SK-N-SH (cell line): ENCODE measurements at regions not wholly inside any gene's neighbourhood (a gene's known extent, or its start where the extent isn't known, plus 50 kb on each side); places are given as distances from the start of the nearest gene placed in this dataset.

Source experiments
- CTCF ChIA-PET: fragments of 300-600, 350-600 bp; formaldehyde crosslinking; extraction: SDS; loops from one replicate; lab custom pipeline; 2021; lab: Yijun Ruan, JAX
- POLR2A ChIA-PET: fragments of 350-600 bp; sonication (Branson Sonifier 250); formaldehyde crosslinking; extraction: SDS; loops from one replicate; lab custom pipeline; 2020; ENCODE audit warnings: antibody characterized with exemption, inconsistent platforms; lab: Yijun Ruan, JAX
- DNase-seq: peaks from one replicate; pipeline ENCODE4 v3.0.0; 2012
- H2AFZ ChIP-seq: fragments of 200-600 bp; sonication (generic); 2 replicates; pipeline ENCODE4 v1.8.1; 2016; ENCODE audit warnings: antibody characterized with exemption, mild to moderate bottlenecking, low read depth
- H3F3A ChIP-seq: fragments of 200-600 bp; sonication (generic); replicated peaks from 2 replicates; pipeline ENCODE3; 2016; ENCODE audit warnings: antibody characterized with exemption, mild to moderate bottlenecking; ENCODE audit not compliant: insufficient read depth
- H3K27ac ChIP-seq, 2 experiments: fragments of 200-500 bp in 1 of 2; fragments of 200-600 bp in 1 of 2; sonication (Bioruptor generic) in 1 of 2; sonication (generic), shearing (Covaris generic) in 1 of 2; 2 replicates each; pipeline versions ENCODE4 v1.5.1 to v1.6.1; 2014 to 2016; ENCODE audit warnings: low read depth in 2 of 2, inconsistent platforms in 1 of 2, low read length in 1 of 2, mild to moderate bottlenecking in 1 of 2, mixed read lengths in 1 of 2
- H3K27me3 ChIP-seq: fragments of 200-600 bp; sonication (generic), shearing (Covaris generic); 2 replicates; pipeline ENCODE4 v1.6.1; 2016; ENCODE audit warnings: mixed run types; ENCODE audit not compliant: insufficient read depth
- H3K36me3 ChIP-seq, 2 experiments: fragments of 200-500 bp in 1 of 2; fragments of 200-600 bp in 1 of 2; sonication (Bioruptor generic) in 1 of 2; sonication (generic) in 1 of 2; replicated peaks in 1 of 2; 2 replicates each; pipeline versions ENCODE3 to v1.5.1; 2014 to 2016; ENCODE audit warnings: low read length in 1 of 2, mild to moderate bottlenecking in 1 of 2; ENCODE audit not compliant: insufficient read depth in 2 of 2, control insufficient read depth in 1 of 2
- H3K4me1 ChIP-seq, 2 experiments: fragments of 200-500 bp in 1 of 2; fragments of 200-600 bp in 1 of 2; sonication (Bioruptor generic) in 1 of 2; sonication (generic), shearing (Covaris generic) in 1 of 2; 2 replicates each; pipeline versions ENCODE4 v1.5.1 to v1.6.1; 2014 to 2016; ENCODE audit warnings: low read depth in 1 of 2, low read length in 1 of 2, mixed run types in 1 of 2; ENCODE audit not compliant: insufficient read depth in 2 of 2, control insufficient read depth in 1 of 2
- H3K4me2 ChIP-seq: fragments of 200-600 bp; sonication (generic), shearing (Covaris generic); 2 replicates; pipeline ENCODE4 v1.6.1; 2017; ENCODE audit warnings: mixed run types
- H3K4me3 ChIP-seq, 2 experiments: fragments of 200-500 bp in 1 of 2; fragments of 200-600 bp in 1 of 2; sonication (Bioruptor generic) in 1 of 2; sonication (generic), shearing (Covaris generic) in 1 of 2; 2 replicates each; pipeline versions ENCODE4 v1.5.1 to v1.8.1; 2014 to 2016; ENCODE audit warnings: low read depth in 2 of 2, inconsistent platforms in 1 of 2, low read length in 1 of 2, mild to moderate bottlenecking in 1 of 2, mixed read lengths in 1 of 2, moderate library complexity in 1 of 2
- H3K79me2 ChIP-seq: fragments of 200-600 bp; sonication (generic); 2 replicates; pipeline ENCODE4 v1.8.1; 2017; ENCODE audit warnings: mild to moderate bottlenecking; ENCODE audit not compliant: insufficient read depth
- H3K9ac ChIP-seq: fragments of 200-600 bp; sonication (generic); 2 replicates; pipeline ENCODE4 v1.6.1; 2017; ENCODE audit warnings: mixed run types
- H3K9me2 ChIP-seq: fragments of 200-600 bp; sonication (generic); 2 replicates; pipeline ENCODE4 v1.6.1; 2017; ENCODE audit warnings: mixed run types
- H3K9me3 ChIP-seq: fragments of 200-600 bp; sonication (generic); 2 replicates; pipeline ENCODE4 v1.6.1; 2017; ENCODE audit warnings: mixed run types, mild to moderate bottlenecking, moderate library complexity
- H4K20me1 ChIP-seq: fragments of 200-600 bp; sonication (generic); 2 replicates; pipeline ENCODE4 v1.6.1; 2017; ENCODE audit warnings: mild to moderate bottlenecking, mixed run types; ENCODE audit not compliant: insufficient read depth
- ELF1 ChIP-seq: IDR thresholded peaks from 2 replicates; pipeline ENCODE4 v1.4.0; 2012
- EP300 ChIP-seq, 2 experiments: IDR thresholded peaks; 2 replicates each; pipeline versions ENCODE4 v1.4.0 to v1.6.1; 2012; ENCODE audit warnings: borderline replicate concordance in 1 of 2, low read depth in 1 of 2, low read length in 1 of 2
- FOXJ3 ChIP-seq: sonication (generic); formaldehyde crosslinking; IDR thresholded peaks from 2 replicates; pipeline ENCODE4 v1.5.1; 2020; ENCODE audit warnings: mild to moderate bottlenecking, missing genetic modification reagents
- FOXM1 ChIP-seq: IDR thresholded peaks from 2 replicates; pipeline ENCODE4 v1.4.0; 2012; ENCODE audit warnings: low read depth, mild to moderate bottlenecking
- MXI1 ChIP-seq: IDR thresholded peaks from 2 replicates; pipeline ENCODE4 v1.6.1; 2012; ENCODE audit warnings: mild to moderate bottlenecking, low read depth, low read length, improper control_type of control experiment
- POLR2AphosphoS5 ChIP-seq: IDR thresholded peaks from 2 replicates; pipeline ENCODE4 v1.6.1; 2012; ENCODE audit warnings: low read depth, low read length
- SIN3A ChIP-seq: IDR thresholded peaks from 2 replicates; pipeline ENCODE4 v1.6.1; 2012; ENCODE audit warnings: low read depth, mild to moderate bottlenecking, low read length, moderate library complexity, borderline replicate concordance
- TAF1 ChIP-seq: IDR thresholded peaks from 2 replicates; pipeline ENCODE4 v1.6.1; 2012; ENCODE audit warnings: low read depth, mild to moderate bottlenecking, low read length, moderate library complexity, borderline replicate concordance
- TCF12 ChIP-seq: IDR thresholded peaks from 2 replicates; pipeline ENCODE4 v1.4.0; 2012
- TEAD4 ChIP-seq: IDR thresholded peaks from 2 replicates; pipeline ENCODE4 v1.4.0; 2012; ENCODE audit warnings: mild to moderate bottlenecking, borderline replicate concordance; ENCODE audit not compliant: insufficient read depth
- YY1 ChIP-seq: IDR thresholded peaks from 2 replicates; pipeline ENCODE4 v1.4.0; 2012; ENCODE audit warnings: low read depth, mild to moderate bottlenecking
- WGBS: methylation state at CpG from one replicate; pipeline ENCODE4 v1.1.6; 2017; ENCODE audit warnings: low lambda C conversion rate; 5-methylcytosine and 5-hydroxymethylcytosine counted together
- TF ChIP-seq, protein P1 (sequence below): fragments of 150-350 bp; IDR thresholded peaks from 2 replicates; pipeline ENCODE4 v1.6.1; 2016; ENCODE audit warnings: mild to moderate bottlenecking, low read depth, low read length
- TF ChIP-seq, protein P2 (sequence below): IDR thresholded peaks from 2 replicates; pipeline ENCODE4 v1.4.0; 2012; ENCODE audit warnings: low read depth
- TF ChIP-seq, protein P3 (sequence below): IDR thresholded peaks from 2 replicates; pipeline ENCODE4 v1.4.0; 2012; ENCODE audit warnings: low read depth, borderline replicate concordance
- TF ChIP-seq, protein P4 (sequence below): IDR thresholded peaks from 2 replicates; pipeline ENCODE4 v1.4.0; 2012; ENCODE audit warnings: low read depth, borderline replicate concordance
- TF ChIP-seq, protein P5 (sequence below): fragments of 200-600 bp; sonication (generic); IDR thresholded peaks from 2 replicates; pipeline ENCODE4 v1.6.1; 2017; ENCODE audit warnings: antibody characterized with exemption, mild to moderate bottlenecking, moderate library complexity
- TF ChIP-seq, protein P6 (sequence below): IDR thresholded peaks from 2 replicates; pipeline ENCODE4 v1.6.1; 2012; ENCODE audit warnings: mild to moderate bottlenecking, low read depth, low read length, moderate library complexity

DNA sequence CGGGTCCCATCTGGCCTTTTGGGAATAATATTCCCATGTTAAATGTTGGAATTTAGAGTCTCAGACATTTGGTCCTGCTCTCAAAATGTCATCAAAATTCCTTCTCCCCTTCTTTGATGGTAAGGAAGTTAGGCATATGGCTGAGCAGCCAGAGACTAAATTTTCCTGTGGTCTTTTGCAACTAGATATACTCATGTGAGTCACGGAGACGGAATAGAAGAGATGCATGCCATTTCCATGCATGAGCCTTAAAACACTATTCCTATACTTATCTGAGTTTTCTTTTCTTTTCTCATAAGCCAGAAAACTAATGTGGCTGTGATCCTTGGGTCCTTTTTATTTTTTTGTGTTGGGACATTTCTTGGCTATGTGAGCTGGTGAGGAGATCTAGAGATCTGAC is 105.3 kb downstream of the NR2F2 start:
- no peaks in the 10 kb centered on the region for H4K20me1 ChIP-seq
- WGBS = 9% methylated on average over 3 of the region's 3 CpGs
- no peaks in the 10 kb centered on the region for H3K27me3 ChIP-seq
- H3F3A ChIP-seq = no peaks in the 10 kb centered on the region
- H3K9me3 ChIP-seq = no peaks in the 10 kb centered on the region
- no peak overlapping the region for H3K9ac ChIP-seq
- TF ChIP-seq FOXJ3 (CRISPR knock-in tag) (no peak), EP300 (IDR thresholded peaks at IDR 0.05; ENCODE audit: borderline replicate concordance in 1 of 2, low read depth in 1 of 2, low read length in 1 of 2) (no peak), YY1 (no peak)
- TF ChIP-seq, protein P1, sequence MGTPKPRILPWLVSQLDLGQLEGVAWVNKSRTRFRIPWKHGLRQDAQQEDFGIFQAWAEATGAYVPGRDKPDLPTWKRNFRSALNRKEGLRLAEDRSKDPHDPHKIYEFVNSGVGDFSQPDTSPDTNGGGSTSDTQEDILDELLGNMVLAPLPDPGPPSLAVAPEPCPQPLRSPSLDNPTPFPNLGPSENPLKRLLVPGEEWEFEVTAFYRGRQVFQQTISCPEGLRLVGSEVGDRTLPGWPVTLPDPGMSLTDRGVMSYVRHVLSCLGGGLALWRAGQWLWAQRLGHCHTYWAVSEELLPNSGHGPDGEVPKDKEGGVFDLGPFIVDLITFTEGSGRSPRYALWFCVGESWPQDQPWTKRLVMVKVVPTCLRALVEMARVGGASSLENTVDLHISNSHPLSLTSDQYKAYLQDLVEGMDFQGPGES = no peak
- TF ChIP-seq, protein P2, sequence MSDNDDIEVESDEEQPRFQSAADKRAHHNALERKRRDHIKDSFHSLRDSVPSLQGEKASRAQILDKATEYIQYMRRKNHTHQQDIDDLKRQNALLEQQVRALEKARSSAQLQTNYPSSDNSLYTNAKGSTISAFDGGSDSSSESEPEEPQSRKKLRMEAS = no peak
- TF ChIP-seq, protein P3, sequence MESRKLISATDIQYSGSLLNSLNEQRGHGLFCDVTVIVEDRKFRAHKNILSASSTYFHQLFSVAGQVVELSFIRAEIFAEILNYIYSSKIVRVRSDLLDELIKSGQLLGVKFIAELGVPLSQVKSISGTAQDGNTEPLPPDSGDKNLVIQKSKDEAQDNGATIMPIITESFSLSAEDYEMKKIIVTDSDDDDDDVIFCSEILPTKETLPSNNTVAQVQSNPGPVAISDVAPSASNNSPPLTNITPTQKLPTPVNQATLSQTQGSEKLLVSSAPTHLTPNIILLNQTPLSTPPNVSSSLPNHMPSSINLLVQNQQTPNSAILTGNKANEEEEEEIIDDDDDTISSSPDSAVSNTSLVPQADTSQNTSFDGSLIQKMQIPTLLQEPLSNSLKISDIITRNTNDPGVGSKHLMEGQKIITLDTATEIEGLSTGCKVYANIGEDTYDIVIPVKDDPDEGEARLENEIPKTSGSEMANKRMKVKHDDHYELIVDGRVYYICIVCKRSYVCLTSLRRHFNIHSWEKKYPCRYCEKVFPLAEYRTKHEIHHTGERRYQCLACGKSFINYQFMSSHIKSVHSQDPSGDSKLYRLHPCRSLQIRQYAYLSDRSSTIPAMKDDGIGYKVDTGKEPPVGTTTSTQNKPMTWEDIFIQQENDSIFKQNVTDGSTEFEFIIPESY = no peak
- TF ChIP-seq, protein P4, sequence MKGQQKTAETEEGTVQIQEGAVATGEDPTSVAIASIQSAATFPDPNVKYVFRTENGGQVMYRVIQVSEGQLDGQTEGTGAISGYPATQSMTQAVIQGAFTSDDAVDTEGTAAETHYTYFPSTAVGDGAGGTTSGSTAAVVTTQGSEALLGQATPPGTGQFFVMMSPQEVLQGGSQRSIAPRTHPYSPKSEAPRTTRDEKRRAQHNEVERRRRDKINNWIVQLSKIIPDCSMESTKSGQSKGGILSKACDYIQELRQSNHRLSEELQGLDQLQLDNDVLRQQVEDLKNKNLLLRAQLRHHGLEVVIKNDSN = no peak
- TF ChIP-seq, protein P5, sequence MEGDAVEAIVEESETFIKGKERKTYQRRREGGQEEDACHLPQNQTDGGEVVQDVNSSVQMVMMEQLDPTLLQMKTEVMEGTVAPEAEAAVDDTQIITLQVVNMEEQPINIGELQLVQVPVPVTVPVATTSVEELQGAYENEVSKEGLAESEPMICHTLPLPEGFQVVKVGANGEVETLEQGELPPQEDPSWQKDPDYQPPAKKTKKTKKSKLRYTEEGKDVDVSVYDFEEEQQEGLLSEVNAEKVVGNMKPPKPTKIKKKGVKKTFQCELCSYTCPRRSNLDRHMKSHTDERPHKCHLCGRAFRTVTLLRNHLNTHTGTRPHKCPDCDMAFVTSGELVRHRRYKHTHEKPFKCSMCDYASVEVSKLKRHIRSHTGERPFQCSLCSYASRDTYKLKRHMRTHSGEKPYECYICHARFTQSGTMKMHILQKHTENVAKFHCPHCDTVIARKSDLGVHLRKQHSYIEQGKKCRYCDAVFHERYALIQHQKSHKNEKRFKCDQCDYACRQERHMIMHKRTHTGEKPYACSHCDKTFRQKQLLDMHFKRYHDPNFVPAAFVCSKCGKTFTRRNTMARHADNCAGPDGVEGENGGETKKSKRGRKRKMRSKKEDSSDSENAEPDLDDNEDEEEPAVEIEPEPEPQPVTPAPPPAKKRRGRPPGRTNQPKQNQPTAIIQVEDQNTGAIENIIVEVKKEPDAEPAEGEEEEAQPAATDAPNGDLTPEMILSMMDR = no peak
- no peak overlapping the region for H3K27ac ChIP-seq
- H3K4me2 ChIP-seq = no peak overlapping the region
- no peaks in the 10 kb centered on the region for H3K79me2 ChIP-seq
- no peak for DNase-seq
- ChIA-PET CTCF (no interaction called here), POLR2A (no interaction called here)
- H2AFZ ChIP-seq = no peak overlapping the region
- H3K9me2 ChIP-seq = no peaks in the 10 kb centered on the region
- H3K36me3 ChIP-seq = no peaks in the 10 kb centered on the region
- H3K4me1 ChIP-seq = no peaks in the 10 kb centered on the region
- H3K4me3 ChIP-seq = no peak overlapping the region

DNA sequence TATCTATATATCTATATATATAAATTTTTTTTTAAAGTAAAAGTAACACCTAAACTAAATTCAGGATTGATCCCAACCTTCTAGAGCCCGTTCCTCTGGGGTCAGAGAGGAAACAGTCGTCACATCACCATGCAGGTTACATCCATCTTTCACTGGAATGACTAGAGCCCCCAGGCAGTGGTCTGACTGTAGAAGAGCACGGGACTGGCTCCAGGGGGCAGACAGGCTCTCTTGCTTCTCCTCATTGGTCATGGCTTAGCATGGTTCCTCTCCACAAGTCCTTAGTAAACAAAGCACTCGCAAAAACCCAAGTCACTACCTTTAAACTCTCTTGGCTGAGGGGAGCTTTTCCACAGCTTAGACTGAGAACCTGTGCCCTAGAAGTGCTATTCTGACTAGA is 110.5 kb downstream of the NR2F2 start:
- H3K9ac ChIP-seq = no peak overlapping the region
- H3K4me2 ChIP-seq = no peak overlapping the region
- no peaks in the 10 kb centered on the region for H4K20me1 ChIP-seq
- no peaks in the 10 kb centered on the region for H3K27me3 ChIP-seq
- H3K27ac ChIP-seq = no peak overlapping the region
- H3K9me2 ChIP-seq = no peaks in the 10 kb centered on the region
- H3F3A ChIP-seq = no peaks in the 10 kb centered on the region
- 7% methylated on average over 4 of the region's 4 CpGs for WGBS
- H2AFZ ChIP-seq = no peak overlapping the region
- no peaks in the 10 kb centered on the region for H3K9me3 ChIP-seq
- no peaks in the 10 kb centered on the region for H3K4me1 ChIP-seq
- H3K36me3 ChIP-seq = no peaks in the 10 kb centered on the region
- POLR2A ChIA-PET = no interaction called here
- CTCF ChIA-PET = no interaction called here
- no peak overlapping the region for H3K4me3 ChIP-seq
- H3K79me2 ChIP-seq = no peaks in the 10 kb centered on the region
- no peak for DNase-seq
- TF ChIP-seq, protein P6, sequence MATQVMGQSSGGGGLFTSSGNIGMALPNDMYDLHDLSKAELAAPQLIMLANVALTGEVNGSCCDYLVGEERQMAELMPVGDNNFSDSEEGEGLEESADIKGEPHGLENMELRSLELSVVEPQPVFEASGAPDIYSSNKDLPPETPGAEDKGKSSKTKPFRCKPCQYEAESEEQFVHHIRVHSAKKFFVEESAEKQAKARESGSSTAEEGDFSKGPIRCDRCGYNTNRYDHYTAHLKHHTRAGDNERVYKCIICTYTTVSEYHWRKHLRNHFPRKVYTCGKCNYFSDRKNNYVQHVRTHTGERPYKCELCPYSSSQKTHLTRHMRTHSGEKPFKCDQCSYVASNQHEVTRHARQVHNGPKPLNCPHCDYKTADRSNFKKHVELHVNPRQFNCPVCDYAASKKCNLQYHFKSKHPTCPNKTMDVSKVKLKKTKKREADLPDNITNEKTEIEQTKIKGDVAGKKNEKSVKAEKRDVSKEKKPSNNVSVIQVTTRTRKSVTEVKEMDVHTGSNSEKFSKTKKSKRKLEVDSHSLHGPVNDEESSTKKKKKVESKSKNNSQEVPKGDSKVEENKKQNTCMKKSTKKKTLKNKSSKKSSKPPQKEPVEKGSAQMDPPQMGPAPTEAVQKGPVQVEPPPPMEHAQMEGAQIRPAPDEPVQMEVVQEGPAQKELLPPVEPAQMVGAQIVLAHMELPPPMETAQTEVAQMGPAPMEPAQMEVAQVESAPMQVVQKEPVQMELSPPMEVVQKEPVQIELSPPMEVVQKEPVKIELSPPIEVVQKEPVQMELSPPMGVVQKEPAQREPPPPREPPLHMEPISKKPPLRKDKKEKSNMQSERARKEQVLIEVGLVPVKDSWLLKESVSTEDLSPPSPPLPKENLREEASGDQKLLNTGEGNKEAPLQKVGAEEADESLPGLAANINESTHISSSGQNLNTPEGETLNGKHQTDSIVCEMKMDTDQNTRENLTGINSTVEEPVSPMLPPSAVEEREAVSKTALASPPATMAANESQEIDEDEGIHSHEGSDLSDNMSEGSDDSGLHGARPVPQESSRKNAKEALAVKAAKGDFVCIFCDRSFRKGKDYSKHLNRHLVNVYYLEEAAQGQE = no peak
- TF ChIP-seq TCF12 (no peak), SIN3A (no peak), TAF1 (no peak), MXI1 (no peak), ELF1 (no peak), FOXM1 (no peak), EP300 (IDR thresholded peaks at IDR 0.05; ENCODE audit: borderline replicate concordance in 1 of 2, low read depth in 1 of 2, low read length in 1 of 2) (no peak), TEAD4 (no peak), POLR2AphosphoS5 (no peak)
- TF ChIP-seq, protein P4 = no peak
